ENCODE measurements at regions not wholly inside any gene's neighbourhood (a gene's known extent, or its start where the extent isn't known, plus 50 kb on each side); places are given as distances from the start of the nearest gene placed in this dataset.
"Not testable (repeated sequence)": the region's sequence is repeated elsewhere in the genome, so short reads cannot be mapped to it uniquely, and the experiment has no call there.

GRCh38 chr2:209312450-209312849 lies 111.4 kb upstream of the MAP2 start:
- DNase-seq, result not testable (repeated sequence)

DNA sequence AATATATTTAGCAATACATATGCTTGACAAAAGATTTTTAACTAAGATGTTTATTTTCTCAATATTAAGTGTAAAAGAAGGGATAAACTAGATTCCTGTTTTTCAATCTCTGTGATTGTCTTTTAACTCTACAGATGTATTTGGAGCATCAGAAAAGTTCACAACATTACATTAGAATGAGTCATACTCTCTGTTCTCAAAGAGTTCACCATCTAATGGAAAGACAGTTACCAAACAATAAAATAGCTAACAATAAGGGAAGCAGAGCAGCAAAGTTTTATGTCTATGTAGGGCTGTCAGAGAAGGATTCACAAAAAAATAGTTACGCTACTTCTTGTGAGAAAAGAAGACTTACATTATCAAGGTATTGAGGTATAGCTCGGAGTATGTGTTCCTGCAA lies 109.2 kb upstream of the MAP2 start:
- no peak for DNase-seq

DNA sequence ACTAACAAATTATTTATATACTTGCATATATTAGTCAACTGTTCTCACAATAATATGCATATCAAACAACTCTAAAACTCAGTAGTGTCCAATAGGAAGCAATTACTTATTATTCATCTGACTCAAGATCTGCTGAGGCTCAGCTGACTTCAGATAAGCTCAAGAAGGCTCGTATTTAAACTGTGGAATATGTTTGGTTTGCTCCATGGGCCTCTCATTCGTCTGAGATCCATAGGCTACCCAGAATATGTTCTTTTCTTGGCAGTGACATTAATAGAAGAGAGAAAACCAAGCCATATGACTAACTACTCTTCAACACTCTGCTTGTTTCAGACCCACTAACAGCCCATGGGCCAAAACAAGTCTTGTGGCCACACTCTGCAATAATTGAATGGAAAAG lies 107.7 kb upstream of the MAP2 start:
- no peak for DNase-seq

GRCh38 chr2:209321076-209321475 lies 102.8 kb upstream of the MAP2 start:
- no peak for DNase-seq

GRCh38 chr2:209321581-209321980 lies 102.3 kb upstream of the MAP2 start:
- no peak for DNase-seq

- no peak for DNase-seq
Observed at GRCh38 chr2:209322041-209322440, 101.8 kb upstream of the MAP2 start.

DNA sequence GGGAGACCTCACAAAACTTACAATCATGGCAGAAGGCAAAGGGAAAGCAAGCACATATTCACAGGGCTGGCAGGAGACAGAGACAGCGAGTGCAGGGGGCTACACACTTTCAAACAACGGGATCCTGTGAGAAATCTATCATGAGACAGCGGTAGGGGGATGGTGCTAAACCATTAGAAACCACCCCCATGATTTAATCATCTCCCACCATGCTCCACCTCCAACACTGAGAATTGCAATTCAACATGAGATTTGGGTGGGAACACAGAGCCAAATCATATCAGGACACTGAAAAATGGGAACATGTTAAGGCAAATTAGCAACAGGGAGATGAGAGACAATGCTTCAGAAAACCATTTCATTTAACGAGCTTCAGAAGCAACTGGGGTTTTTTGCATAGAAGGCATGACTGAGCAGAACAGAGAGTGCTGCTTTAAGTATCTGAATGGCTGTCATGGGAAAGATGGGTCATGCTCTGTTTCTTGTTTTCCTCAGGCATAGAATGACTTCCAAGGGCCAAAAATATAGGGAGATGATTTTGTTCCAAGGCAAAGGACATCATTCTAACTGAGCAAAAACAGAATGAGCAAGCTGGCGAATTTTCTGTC lies 100.8 kb upstream of the MAP2 start:
- DNase-seq, result no peak

- no peak for DNase-seq
Observed at GRCh38 chr2:209323738-209324137, 100.1 kb upstream of the MAP2 start.

DNA sequence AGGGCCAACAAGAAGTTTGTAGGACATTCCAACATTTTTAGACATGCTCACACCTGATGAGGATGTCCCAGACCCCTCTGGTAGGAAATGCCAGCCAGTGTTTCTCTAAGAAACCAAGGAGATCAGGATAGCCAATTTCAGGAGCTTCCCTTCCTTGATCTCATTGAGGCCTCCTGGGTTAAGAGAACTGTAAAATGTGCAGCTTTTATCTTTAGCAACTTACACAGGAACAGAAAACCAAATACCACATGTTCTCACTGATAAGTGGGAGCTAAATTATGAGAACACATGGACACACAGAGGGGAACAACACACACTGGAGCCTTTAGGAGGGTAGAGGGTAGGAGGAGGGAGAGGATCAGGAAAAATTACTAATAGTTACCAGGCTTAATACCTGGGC lies 99.6 kb upstream of the MAP2 start:
- DNase-seq, result no peak

GRCh38 chr2:209331291-209331844 lies 92.5 kb upstream of the MAP2 start:
- no peak for DNase-seq

DNA sequence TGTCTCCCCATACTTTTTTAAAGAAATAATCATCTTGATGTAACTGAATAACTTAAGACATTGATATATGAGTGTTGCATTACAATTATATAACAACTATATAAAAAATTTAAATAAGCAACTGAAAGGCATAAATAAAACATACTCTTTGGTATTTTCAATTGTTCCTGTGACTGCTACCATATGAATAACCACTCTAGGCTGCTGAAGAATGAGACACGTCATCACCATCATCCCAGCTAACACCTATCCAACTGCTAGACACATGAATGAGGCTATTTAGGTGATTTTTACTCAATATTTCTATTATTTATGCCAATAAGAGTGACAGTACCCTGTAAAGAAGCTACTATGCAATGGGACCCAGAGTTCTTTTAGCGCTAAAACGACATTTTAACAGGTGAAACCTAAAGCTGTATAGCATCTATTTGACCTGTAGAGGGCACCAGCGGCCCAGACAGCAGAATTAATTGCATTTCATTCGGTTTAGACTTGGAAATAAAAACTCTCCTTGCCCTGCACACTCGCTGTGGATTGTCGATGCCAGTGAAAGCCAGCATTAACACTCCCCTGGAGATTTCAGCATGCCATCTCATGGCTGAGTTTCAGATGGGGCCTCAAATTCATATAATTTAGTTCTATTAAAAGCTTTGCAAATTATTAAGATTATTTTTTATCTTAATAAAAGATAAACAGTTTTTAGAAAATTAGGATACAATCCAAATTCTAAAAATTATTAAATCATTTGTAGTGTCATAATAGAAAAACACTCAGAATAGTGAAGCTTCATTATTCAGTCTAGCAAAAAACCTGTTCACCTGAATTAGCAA lies 89.4 kb upstream of the MAP2 start:
- DNase-seq, result peak in 1 of 2 experiments; percentile 12

DNA sequence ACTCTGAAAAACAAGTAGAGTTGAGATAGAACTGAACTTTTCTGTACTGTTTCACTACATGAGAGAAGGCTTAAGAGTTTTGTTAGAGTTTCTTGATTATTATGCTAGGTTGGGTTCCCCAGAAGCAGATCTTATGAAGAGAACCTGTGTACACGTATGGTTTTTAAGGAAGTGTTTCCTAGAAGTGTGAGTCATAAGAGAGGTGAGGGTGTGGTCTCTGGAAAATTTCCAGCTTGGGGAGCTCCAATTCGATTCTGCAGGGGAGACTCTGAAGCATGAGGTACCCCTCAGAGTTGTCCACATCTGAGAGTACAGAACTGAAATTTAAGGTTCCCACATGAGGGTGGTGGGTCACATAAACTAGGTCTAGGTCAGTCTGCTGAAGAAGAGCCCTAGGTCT lies 83.3 kb upstream of the MAP2 start:
- DNase-seq, result no peak

- no peak for DNase-seq
Observed at GRCh38 chr2:209344349-209344748, 79.5 kb upstream of the MAP2 start.

- no peak for DNase-seq
Observed at GRCh38 chr2:209348433-209348832, 75.4 kb upstream of the MAP2 start.

DNA sequence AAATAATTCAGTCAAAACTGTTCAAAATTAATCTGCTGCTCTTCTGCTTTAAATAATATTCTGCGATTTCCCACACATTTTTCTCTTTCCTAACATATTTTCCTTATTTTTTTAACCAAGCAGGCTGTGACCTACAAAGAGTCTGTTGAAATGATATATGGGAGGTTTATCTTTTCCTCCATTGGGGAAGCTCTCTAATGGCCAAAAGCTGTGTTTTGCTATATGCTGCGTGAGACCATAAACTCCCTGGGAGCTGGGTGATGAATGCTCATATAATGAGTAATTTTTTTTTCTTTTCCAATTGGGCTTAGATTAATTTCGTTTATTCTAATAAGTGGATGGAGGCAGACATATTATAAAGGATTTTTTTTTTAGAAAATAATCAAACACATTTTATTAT lies 72.2 kb upstream of the MAP2 start:
- no peak for DNase-seq

- DNase-seq, result no peak
Observed at GRCh38 chr2:209358992-209359391, 64.9 kb upstream of the MAP2 start.

DNA sequence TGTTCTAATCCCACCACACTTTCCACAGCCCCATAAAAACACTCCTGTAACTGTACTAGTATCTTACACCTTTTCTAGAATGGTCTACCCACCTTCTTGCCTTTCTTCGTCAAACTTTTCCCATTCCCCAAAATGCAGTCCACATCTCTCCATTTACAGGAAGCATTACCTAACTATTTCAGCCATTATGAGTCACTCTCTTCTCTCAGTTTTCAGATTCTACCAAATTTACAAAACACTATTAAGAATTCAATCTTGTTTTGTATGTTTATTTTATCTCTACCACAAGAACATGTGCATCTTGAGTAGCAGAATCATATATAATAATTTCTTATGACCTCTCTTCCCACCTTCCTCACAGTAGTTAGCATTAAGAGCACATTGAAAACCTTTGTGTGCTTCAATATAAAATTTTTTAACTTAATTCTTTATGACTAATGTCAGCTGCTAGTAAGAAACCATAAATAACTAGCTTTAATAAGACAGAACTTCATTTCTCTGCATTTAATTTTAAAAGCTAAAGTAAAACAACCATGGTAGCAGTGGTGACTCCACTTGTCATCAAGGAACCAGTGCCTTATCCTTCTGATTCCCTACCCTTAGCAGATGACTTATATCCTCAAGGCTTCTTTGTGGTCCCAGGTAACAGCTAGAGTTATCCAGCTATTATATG lies 56.6 kb upstream of the MAP2 start:
- no peak for DNase-seq

DNA sequence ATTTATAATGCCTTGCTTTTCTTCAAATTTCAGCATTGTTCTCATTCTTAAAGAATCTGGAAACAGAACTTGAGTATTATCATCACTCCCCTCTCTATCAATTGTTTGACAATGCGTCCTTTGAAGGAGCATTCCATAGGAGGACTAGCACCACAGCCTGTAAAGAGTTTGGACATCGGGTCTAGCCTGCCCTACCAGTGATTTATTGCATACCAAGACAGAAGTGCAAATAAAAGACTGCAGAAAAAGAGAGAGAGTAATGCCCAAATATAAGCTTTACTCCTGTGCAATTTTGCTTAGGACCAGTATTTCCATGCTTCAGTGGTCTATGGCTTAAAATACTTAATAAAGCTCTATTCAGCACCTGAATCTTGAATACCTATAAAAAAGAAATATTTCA lies 55.4 kb upstream of the MAP2 start:
- no peak for DNase-seq

GRCh38 chr2:209368914-209369313 lies 54.9 kb upstream of the MAP2 start:
- no peak for DNase-seq

- DNase-seq, result no peak
Observed at GRCh38 chr2:209369656-209370055, 54.2 kb upstream of the MAP2 start.

- no peak for DNase-seq
Observed at GRCh38 chr2:209371407-209371806, 52.4 kb upstream of the MAP2 start.
